WTC11 (cell line): ENCODE measurements at regions not wholly inside any gene's neighbourhood (a gene's known extent, or its start where the extent isn't known, plus 50 kb on each side); places are given as distances from the start of the nearest gene placed in this dataset.

Source experiments
- ATAC-seq: fragments of 200-7000 bp; cut with Tn5 transposase; 2 replicates; pipeline ENCODE4 v1.10.0; 2021; ENCODE audit warnings: mild to moderate bottlenecking, moderate library complexity
- CTCF ChIA-PET: fragments of 300-600 bp; sonication (Branson Sonifier 250); formaldehyde crosslinking; loops from one replicate; lab custom pipeline; 2021; ENCODE audit warnings: antibody characterized with exemption; lab: Charles Lee
- POLR2A ChIA-PET: fragments of 350-600 bp; sonication (Branson Sonifier 250); formaldehyde crosslinking; loops from one replicate; lab custom pipeline; 2021; ENCODE audit warnings: antibody characterized with exemption; lab: Charles Lee
- DNase-seq: peaks from one replicate; pipeline ENCODE4 v3.0.0; 2021; ENCODE audit warnings: low spot score
- H3K27ac Mint-ChIP-seq: 2 replicates; pipeline ENCODE4 v1.8.0; 2021; ENCODE audit warnings: mixed read lengths
- H3K27me3 Mint-ChIP-seq: 2 replicates; pipeline ENCODE4 v1.8.0; 2021; ENCODE audit warnings: low read depth, mild to moderate bottlenecking, moderate library complexity, mixed read lengths
- H3K36me3 Mint-ChIP-seq: 2 replicates; pipeline ENCODE4 v1.8.0; 2021; ENCODE audit warnings: mixed read lengths
- H3K4me1 Mint-ChIP-seq: 2 replicates; pipeline ENCODE4 v1.8.0; 2022; ENCODE audit warnings: mixed read lengths
- H3K4me3 Mint-ChIP-seq: 2 replicates; pipeline ENCODE4 v1.8.0; 2021; ENCODE audit warnings: mild to moderate bottlenecking, moderate library complexity, mixed read lengths
- H3K9me3 Mint-ChIP-seq: 2 replicates; pipeline ENCODE4 v1.8.0; 2021; ENCODE audit warnings: mixed read lengths
- ATF3 ChIP-seq: sonication (generic); formaldehyde crosslinking; conservative IDR thresholded peaks from 2 replicates; pipeline ENCODE4 v1.8.1; 2022; ENCODE audit warnings: mild to moderate bottlenecking, missing genetic modification reagents
- FOXP4 ChIP-seq: sonication (generic); formaldehyde crosslinking; IDR thresholded peaks from 2 replicates; pipeline ENCODE4 v1.8.0; 2022; ENCODE audit warnings: mild to moderate bottlenecking, missing genetic modification reagents
- IRF2 ChIP-seq: sonication (generic); formaldehyde crosslinking; IDR thresholded peaks from 2 replicates; pipeline ENCODE4 v1.8.0; 2022; ENCODE audit warnings: low read depth, missing genetic modification reagents, borderline replicate concordance
- KAT7 ChIP-seq: sonication (generic); formaldehyde crosslinking; IDR thresholded peaks from 2 replicates; pipeline ENCODE4 v1.8.1; 2023; ENCODE audit warnings: missing genetic modification reagents, mild to moderate bottlenecking, borderline replicate concordance
- RORB ChIP-seq: fragments of 250-450 bp; sonication (Bioruptor Pico); IDR thresholded peaks from 2 replicates; pipeline ENCODE4 v1.9.0; 2021; ENCODE audit warnings: mild to moderate bottlenecking
- ZMAT4 ChIP-seq: fragments of 250-450 bp; sonication (Bioruptor Pico); IDR thresholded peaks from 2 replicates; pipeline ENCODE4 v1.9.0; 2021; ENCODE audit warnings: mild to moderate bottlenecking
- ZNF138 ChIP-seq: sonication (generic); formaldehyde crosslinking; conservative IDR thresholded peaks from 2 replicates; pipeline ENCODE4 v1.8.1; 2022; ENCODE audit warnings: mild to moderate bottlenecking, moderate library complexity, missing genetic modification reagents
- ZNF232 ChIP-seq: sonication (generic); formaldehyde crosslinking; IDR thresholded peaks from 2 replicates; pipeline ENCODE4 v1.8.0; 2022; ENCODE audit warnings: mild to moderate bottlenecking, missing genetic modification reagents
- ZNF263 ChIP-seq: sonication (generic); formaldehyde crosslinking; IDR thresholded peaks from 2 replicates; pipeline ENCODE4 v1.8.1; 2022; ENCODE audit warnings: low read depth, mild to moderate bottlenecking, moderate library complexity, missing genetic modification reagents
- ZNF416 ChIP-seq: fragments of 250-450 bp; sonication (Bioruptor Pico); IDR thresholded peaks from 2 replicates; pipeline ENCODE4 v1.9.0; 2021; ENCODE audit warnings: mild to moderate bottlenecking, inconsistent platforms
- TF ChIP-seq, protein P1 (sequence below): sonication (generic); formaldehyde crosslinking; IDR thresholded peaks from 2 replicates; pipeline ENCODE4 v1.8.1; 2023; ENCODE audit warnings: mild to moderate bottlenecking, moderate library complexity, missing genetic modification reagents
- TF ChIP-seq, protein P2 (sequence below): sonication (generic); formaldehyde crosslinking; IDR thresholded peaks from 2 replicates; pipeline ENCODE4 v1.8.0; 2022; ENCODE audit warnings: mild to moderate bottlenecking, missing genetic modification reagents
- TF ChIP-seq, protein P3 (sequence below): sonication (generic); formaldehyde crosslinking; IDR thresholded peaks from 2 replicates; pipeline ENCODE4 v1.8.0; 2022; ENCODE audit warnings: mild to moderate bottlenecking, missing genetic modification reagents
- TF ChIP-seq, protein P4 (sequence below): sonication (generic); formaldehyde crosslinking; IDR thresholded peaks from 2 replicates; pipeline ENCODE4 v1.8.1; 2022; ENCODE audit warnings: mild to moderate bottlenecking, missing genetic modification reagents, moderate library complexity, borderline replicate concordance
- TF ChIP-seq, protein P5 (sequence below): sonication (generic); formaldehyde crosslinking; IDR thresholded peaks from 2 replicates; pipeline ENCODE4 v1.8.1; 2022; ENCODE audit warnings: missing genetic modification reagents, borderline replicate concordance
- TF ChIP-seq, protein P6 (sequence below): fragments of 200-600 bp; IDR thresholded peaks from 2 replicates; pipeline ENCODE4 v1.8.0; 2022; ENCODE audit warnings: antibody characterized with exemption

DNA sequence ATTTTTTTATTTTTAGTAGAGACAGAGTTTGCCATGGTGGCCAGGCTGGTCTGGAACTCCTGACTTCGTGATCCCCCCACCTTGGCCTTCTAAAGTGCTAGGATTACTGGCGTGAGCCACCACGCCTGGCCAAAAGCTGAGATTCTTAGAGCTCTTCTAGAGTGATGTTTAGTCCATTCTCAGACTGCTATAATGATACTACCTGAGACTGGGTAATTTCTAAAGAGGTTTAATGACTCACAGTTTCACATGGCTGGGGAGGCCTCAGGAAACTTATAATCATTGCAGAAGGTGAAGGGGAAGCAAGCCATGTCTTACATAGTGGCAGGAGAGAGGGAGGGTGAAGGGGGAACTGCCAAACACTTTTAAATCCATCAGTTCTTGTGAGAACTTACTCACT, 1804.9 kb upstream of the LRRTM1 start:
- ChIA-PET POLR2A (no interaction called here), CTCF (no interaction called here)
- Mint-ChIP-seq H3K27ac (no peak overlapping the region), H3K4me3 (no peak overlapping the region), H3K36me3 (no peaks in the 10 kb centered on the region), H3K9me3 (peaks cover 14% of the 10 kb centered on the region), H3K27me3 (no peaks in the 10 kb centered on the region), H3K4me1 (no peaks in the 10 kb centered on the region)
- TF ChIP-seq, protein P1, sequence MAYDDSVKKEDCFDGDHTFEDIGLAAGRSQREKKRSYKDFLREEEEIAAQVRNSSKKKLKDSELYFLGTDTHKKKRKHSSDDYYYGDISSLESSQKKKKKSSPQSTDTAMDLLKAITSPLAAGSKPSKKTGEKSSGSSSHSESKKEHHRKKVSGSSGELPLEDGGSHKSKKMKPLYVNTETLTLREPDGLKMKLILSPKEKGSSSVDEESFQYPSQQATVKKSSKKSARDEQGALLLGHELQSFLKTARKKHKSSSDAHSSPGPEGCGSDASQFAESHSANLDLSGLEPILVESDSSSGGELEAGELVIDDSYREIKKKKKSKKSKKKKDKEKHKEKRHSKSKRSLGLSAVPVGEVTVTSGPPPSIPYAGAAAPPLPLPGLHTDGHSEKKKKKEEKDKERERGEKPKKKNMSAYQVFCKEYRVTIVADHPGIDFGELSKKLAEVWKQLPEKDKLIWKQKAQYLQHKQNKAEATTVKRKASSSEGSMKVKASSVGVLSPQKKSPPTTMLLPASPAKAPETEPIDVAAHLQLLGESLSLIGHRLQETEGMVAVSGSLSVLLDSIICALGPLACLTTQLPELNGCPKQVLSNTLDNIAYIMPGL: no peak
- TF ChIP-seq KAT7 (CRISPR knock-in tag): no peak
- TF ChIP-seq ZNF232 (CRISPR knock-in tag): no peak
- no peak for TF ChIP-seq ATF3 (CRISPR knock-in tag)
- TF ChIP-seq, protein P2, sequence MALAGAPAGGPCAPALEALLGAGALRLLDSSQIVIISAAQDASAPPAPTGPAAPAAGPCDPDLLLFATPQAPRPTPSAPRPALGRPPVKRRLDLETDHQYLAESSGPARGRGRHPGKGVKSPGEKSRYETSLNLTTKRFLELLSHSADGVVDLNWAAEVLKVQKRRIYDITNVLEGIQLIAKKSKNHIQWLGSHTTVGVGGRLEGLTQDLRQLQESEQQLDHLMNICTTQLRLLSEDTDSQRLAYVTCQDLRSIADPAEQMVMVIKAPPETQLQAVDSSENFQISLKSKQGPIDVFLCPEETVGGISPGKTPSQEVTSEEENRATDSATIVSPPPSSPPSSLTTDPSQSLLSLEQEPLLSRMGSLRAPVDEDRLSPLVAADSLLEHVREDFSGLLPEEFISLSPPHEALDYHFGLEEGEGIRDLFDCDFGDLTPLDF (CRISPR knock-in tag): no peak
- TF ChIP-seq IRF2 (CRISPR knock-in tag): no peak
- TF ChIP-seq ZNF416 (CRISPR knock-in tag): no peak
- TF ChIP-seq, protein P3, sequence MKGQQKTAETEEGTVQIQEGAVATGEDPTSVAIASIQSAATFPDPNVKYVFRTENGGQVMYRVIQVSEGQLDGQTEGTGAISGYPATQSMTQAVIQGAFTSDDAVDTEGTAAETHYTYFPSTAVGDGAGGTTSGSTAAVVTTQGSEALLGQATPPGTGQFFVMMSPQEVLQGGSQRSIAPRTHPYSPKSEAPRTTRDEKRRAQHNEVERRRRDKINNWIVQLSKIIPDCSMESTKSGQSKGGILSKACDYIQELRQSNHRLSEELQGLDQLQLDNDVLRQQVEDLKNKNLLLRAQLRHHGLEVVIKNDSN (CRISPR knock-in tag): no peak
- TF ChIP-seq ZNF263 (CRISPR knock-in tag): no peak
- no peak for TF ChIP-seq FOXP4
- TF ChIP-seq, protein P4, sequence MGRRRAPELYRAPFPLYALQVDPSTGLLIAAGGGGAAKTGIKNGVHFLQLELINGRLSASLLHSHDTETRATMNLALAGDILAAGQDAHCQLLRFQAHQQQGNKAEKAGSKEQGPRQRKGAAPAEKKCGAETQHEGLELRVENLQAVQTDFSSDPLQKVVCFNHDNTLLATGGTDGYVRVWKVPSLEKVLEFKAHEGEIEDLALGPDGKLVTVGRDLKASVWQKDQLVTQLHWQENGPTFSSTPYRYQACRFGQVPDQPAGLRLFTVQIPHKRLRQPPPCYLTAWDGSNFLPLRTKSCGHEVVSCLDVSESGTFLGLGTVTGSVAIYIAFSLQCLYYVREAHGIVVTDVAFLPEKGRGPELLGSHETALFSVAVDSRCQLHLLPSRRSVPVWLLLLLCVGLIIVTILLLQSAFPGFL (CRISPR knock-in tag): no peak
- TF ChIP-seq ZNF138 (CRISPR knock-in tag): no peak
- TF ChIP-seq, protein P5, sequence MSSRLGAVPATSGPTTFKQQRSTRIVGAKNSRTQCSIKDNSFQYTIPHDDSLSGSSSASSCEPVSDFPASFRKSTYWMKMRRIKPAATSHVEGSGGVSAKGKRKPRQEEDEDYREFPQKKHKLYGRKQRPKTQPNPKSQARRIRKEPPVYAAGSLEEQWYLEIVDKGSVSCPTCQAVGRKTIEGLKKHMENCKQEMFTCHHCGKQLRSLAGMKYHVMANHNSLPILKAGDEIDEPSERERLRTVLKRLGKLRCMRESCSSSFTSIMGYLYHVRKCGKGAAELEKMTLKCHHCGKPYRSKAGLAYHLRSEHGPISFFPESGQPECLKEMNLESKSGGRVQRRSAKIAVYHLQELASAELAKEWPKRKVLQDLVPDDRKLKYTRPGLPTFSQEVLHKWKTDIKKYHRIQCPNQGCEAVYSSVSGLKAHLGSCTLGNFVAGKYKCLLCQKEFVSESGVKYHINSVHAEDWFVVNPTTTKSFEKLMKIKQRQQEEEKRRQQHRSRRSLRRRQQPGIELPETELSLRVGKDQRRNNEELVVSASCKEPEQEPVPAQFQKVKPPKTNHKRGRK: no peak
- no peak for TF ChIP-seq RORB (CRISPR knock-in tag)
- TF ChIP-seq ZMAT4 (CRISPR knock-in tag): no peak
- TF ChIP-seq, protein P6, sequence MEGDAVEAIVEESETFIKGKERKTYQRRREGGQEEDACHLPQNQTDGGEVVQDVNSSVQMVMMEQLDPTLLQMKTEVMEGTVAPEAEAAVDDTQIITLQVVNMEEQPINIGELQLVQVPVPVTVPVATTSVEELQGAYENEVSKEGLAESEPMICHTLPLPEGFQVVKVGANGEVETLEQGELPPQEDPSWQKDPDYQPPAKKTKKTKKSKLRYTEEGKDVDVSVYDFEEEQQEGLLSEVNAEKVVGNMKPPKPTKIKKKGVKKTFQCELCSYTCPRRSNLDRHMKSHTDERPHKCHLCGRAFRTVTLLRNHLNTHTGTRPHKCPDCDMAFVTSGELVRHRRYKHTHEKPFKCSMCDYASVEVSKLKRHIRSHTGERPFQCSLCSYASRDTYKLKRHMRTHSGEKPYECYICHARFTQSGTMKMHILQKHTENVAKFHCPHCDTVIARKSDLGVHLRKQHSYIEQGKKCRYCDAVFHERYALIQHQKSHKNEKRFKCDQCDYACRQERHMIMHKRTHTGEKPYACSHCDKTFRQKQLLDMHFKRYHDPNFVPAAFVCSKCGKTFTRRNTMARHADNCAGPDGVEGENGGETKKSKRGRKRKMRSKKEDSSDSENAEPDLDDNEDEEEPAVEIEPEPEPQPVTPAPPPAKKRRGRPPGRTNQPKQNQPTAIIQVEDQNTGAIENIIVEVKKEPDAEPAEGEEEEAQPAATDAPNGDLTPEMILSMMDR: no peak
- no peak for ATAC-seq
- no peak for DNase-seq
